GM13976 (cell line): ENCODE measurements at regions not wholly inside any gene's neighbourhood (a gene's known extent, or its start where the extent isn't known, plus 50 kb on each side); places are given as distances from the start of the nearest gene placed in this dataset.

Experiments
- DNase-seq: peaks from one replicate; pipeline ENCODE4 v3.0.0; 2012; ENCODE audit warnings: low spot score
- in situ Hi-C: fragments of 300-500 bp; cut with MboI; formaldehyde crosslinking; loops from one replicate; pipeline ENCODE4 v1.12.0; 2022; ENCODE audit warnings: low sequenced_read_pairs, mixed read lengths, inconsistent platforms; ENCODE audit not compliant: unreplicated experiment
- TF ChIP-seq, protein P1 (sequence below): IDR thresholded peaks from 2 replicates; pipeline ENCODE4 v1.5.1; 2012; ENCODE audit warnings: borderline replicate concordance, mild to moderate bottlenecking; ENCODE audit not compliant: insufficient read depth; ENCODE audit errors: extremely low read depth, missing control alignments, control extremely low read depth

DNA sequence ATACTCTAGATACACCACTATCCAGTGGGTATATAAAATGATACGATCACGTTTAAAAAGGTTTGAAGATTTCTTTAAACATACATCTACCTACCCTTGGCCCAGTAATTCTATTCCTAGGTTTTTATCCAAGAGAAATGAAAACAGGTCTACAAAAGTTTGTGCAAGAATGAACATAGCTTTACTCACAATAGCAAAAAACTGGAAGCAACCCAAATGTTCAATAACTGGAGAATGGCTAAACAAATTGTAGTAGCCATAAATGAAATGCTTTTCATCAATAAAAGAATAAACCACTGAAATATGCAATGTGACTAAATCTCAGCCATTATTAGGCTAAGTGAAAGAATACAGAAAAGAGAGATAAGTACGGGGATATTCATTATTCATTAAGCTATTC lies 438.9 kb downstream of the ARHGEF28 start:
- in situ Hi-C loops: no loop called here
- no peak for DNase-seq
- TF ChIP-seq, protein P1, sequence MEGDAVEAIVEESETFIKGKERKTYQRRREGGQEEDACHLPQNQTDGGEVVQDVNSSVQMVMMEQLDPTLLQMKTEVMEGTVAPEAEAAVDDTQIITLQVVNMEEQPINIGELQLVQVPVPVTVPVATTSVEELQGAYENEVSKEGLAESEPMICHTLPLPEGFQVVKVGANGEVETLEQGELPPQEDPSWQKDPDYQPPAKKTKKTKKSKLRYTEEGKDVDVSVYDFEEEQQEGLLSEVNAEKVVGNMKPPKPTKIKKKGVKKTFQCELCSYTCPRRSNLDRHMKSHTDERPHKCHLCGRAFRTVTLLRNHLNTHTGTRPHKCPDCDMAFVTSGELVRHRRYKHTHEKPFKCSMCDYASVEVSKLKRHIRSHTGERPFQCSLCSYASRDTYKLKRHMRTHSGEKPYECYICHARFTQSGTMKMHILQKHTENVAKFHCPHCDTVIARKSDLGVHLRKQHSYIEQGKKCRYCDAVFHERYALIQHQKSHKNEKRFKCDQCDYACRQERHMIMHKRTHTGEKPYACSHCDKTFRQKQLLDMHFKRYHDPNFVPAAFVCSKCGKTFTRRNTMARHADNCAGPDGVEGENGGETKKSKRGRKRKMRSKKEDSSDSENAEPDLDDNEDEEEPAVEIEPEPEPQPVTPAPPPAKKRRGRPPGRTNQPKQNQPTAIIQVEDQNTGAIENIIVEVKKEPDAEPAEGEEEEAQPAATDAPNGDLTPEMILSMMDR: no peak

DNA sequence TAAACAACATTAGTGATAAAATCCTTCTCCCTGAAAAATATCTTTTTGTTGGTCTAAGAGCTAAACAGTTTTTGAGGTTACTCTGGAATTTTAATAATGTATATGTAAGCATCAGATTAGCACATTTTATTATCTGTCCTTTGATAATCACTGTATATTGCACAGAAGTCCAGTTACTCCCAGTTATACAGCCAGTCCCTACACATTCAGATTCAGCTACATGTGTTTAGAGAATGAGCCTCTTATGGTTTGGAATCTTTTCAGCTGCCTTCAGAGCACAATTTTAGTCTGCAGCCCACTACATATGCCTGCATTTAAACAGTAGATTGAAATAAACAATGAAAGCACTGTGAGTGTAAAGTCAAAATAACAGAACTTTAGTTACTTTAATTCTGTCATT lies 438.2 kb downstream of the ARHGEF28 start:
- DNase-seq: no peak
- TF ChIP-seq, protein P1: no peak
- in situ Hi-C loops: no loop called here

DNA sequence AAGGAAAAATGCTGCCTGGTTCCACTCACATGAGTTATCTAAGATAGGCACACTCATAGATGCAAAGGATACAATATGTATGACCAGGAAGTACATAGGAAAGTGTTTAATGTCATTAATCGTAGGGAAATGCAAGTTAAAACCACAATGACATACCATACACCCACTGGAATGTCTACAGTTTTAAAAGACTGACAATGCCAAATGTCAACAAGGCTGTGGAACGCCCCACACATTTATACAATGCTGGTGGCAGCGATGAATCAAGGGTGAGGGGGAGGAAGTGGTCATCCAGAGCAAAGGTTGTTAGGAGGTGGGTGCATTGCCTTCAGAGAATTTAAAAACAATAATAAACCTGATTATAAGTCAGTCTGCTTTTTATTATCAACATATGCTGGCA lies 437.8 kb downstream of the ARHGEF28 start:
- no peak for DNase-seq
- TF ChIP-seq, protein P1: no peak
- in situ Hi-C loops: no loop called here

DNA sequence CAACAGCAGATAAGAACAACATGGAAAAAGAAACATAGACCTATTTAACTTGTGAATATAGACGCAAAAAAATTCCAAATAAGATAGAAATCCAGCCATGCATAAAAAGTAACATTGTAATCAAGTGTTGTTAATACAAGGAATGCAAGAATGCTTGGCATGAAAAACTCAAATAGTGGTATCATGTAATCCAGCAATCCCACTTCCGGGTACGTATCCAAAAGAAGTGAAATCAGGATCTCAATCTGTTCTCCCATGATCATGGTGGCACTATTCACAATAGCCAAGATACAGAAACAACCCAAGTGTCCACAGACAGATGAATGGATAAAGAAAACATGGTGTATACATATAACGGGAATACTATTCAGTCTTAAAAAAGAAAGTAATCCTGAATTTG lies 437.4 kb downstream of the ARHGEF28 start:
- in situ Hi-C loops: no loop called here

DNA sequence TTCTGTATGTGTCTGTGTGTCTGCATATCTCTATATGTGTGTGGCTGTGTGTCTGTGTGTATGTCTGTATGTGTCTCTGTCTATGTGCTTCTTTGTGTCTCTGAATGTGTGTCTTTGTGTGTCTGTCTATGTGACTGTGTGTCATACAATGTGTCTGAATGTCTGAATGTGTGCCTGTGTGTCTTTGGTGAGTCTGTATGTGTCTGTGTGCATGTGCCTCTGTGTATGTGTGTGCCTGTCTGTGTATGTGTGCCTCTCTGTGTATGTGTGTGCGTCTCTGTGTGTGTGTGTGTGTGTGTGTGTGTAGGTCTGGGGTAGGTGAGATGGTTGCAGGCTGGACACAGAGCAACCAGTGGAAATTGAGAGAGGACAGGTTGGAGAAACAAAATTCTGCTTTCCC lies 435.3 kb downstream of the ARHGEF28 start:
- TF ChIP-seq, protein P1: no peak
- in situ Hi-C loops: no loop called here
- no peak for DNase-seq

More for the DNA sequence above, 437.4 kb downstream of the ARHGEF28 start:
- DNase-seq: no peak
- TF ChIP-seq, protein P1: no peak

DNA sequence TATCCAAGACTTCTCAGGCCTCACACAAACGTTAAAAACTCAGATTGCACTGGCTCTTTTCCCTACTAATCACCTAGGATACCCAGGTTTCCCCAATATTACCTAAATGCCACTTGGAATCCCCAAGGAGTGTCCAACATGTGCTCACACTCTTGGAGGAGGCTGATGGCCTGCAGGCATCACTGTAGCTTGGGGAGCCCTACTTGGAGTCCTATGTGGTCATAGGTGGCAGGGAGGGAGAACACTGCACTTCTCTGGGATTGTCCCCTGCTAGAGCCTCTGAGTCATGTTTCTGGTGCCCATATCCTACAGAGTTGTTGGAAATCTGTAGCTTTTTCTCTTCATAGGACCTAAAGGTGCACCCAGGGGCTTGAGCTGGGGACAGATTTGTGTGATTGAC lies 433.7 kb downstream of the ARHGEF28 start:
- no peak for DNase-seq
- TF ChIP-seq, protein P1: no peak
- in situ Hi-C loops: no loop called here

DNA sequence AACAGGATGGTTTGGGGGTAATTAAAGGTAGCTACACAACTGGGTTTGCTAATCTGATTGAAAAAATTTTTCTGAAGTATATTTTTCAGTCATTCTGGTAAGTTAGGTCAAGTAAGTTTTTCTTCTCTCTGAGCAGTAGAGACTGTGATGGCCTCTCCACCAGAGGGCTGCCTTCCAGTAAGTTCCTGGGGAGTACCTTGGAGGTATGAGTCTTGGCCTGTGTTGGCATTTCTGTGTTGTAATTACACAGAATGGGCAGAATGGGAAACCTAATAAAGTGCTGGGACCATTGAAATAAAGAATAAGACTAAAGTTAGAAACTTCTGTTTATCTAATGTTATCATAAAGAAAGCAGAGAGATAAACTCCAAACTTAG lies 430.8 kb downstream of the ARHGEF28 start:
- TF ChIP-seq, protein P1: no peak
- in situ Hi-C loops: no loop called here
- DNase-seq: no peak
